ENCODE measurements at regions not wholly inside any gene's neighbourhood (a gene's known extent, or its start where the extent isn't known, plus 50 kb on each side); places are given as distances from the start of the nearest gene placed in this dataset.

DNA sequence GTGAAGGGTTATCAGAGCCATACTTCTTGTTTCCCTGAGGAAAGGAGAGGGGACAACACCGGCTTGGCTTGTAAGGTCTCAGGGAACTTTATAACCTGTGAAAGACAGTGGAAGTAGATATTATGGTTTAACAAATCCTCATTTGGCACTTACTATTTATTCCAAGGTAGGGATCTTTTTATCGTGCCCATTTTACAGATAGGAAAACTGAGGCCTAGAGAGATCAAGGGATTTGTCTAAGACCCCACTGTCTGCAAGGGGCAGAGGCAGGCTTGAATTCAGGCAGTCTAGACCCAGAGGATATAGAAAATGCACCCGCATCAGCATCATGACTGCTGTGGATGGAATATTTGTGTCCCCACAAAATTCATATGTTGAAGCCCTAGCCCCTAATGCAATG is 118.4 kb upstream of the CST7 start:
- intact Hi-C loops (cut with DNase I): no loop called here

DNA sequence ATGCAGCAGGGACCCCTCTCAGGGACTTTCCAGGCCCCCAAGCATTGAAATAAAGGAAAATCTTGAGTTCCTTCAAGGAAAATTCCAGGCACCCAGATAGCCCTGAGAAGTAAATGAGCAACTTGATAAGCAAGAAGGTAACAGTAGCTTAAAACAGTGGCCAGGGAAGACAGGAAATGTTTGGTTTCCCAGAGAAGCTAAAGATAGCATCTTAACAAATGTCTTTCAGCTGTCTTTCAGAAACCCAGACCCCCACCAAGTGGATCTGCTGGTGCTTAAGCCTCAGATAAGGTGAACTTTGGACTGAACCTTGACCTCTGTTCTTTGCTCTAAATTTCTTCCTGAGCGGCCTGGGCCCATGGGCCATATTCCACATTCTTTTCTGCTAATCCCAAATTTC is 117.8 kb upstream of the CST7 start:
- intact Hi-C loops (cut with DNase I): no loop called here
- no peaks in the 10 kb centered on the region for H3K9me3 ChIP-seq
- no peak for DNase-seq

More for the DNA sequence above, 118.4 kb upstream of the CST7 start:
- no peaks in the 10 kb centered on the region for H3K27me3 ChIP-seq
- no peak overlapping the region for H3K4me3 ChIP-seq
- H3K4me1 ChIP-seq: no peaks in the 10 kb centered on the region
- DNase-seq: no peak
- H3K9me3 ChIP-seq: no peaks in the 10 kb centered on the region
- TF ChIP-seq, protein P1, sequence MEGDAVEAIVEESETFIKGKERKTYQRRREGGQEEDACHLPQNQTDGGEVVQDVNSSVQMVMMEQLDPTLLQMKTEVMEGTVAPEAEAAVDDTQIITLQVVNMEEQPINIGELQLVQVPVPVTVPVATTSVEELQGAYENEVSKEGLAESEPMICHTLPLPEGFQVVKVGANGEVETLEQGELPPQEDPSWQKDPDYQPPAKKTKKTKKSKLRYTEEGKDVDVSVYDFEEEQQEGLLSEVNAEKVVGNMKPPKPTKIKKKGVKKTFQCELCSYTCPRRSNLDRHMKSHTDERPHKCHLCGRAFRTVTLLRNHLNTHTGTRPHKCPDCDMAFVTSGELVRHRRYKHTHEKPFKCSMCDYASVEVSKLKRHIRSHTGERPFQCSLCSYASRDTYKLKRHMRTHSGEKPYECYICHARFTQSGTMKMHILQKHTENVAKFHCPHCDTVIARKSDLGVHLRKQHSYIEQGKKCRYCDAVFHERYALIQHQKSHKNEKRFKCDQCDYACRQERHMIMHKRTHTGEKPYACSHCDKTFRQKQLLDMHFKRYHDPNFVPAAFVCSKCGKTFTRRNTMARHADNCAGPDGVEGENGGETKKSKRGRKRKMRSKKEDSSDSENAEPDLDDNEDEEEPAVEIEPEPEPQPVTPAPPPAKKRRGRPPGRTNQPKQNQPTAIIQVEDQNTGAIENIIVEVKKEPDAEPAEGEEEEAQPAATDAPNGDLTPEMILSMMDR (IDR thresholded peaks at IDR 0.05): no peak
- H3K27ac ChIP-seq: no peak overlapping the region
- no peaks in the 10 kb centered on the region for H3K36me3 ChIP-seq
- no peak overlapping the region for H3K9ac ChIP-seq (ENCODE audit: low read depth in 2 of 2, low read length in 2 of 2)

DNA sequence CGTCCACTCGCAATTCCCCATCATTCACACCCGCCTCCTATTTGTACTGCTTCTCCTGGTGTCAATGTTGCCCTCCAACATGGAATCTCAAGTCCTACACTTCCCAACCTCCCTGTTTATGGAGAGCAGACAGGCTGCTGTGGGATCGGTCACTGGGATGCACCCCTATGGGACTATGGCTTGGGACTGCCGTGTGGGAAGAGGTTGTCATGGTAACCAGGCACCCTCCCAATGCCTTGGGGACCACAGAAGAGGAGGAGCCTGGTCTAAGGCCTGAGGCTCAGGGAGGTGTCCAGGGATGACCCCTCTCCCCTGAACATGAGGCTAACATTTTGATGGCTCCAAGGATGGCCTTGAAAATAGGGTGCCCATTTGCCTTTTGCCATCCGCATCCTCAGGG is 116.6 kb upstream of the CST7 start:
- Histone ChIP-seq H3K27ac (no peak overlapping the region), H3K36me3 (no peaks in the 10 kb centered on the region), H3K27me3 (no peaks in the 10 kb centered on the region), H3K4me1 (no peaks in the 10 kb centered on the region), H3K4me3 (no peak overlapping the region), H3K9me3 (no peaks in the 10 kb centered on the region), H3K9ac (ENCODE audit: low read depth in 2 of 2, low read length in 2 of 2) (no peak overlapping the region)
- intact Hi-C loops (cut with DNase I): no loop called here
- TF ChIP-seq, protein P1 (IDR thresholded peaks at IDR 0.05): no peak
- no peak for DNase-seq

More for the DNA sequence above, 117.8 kb upstream of the CST7 start:
- Histone ChIP-seq H3K36me3 (no peaks in the 10 kb centered on the region), H3K27me3 (no peaks in the 10 kb centered on the region), H3K9ac (ENCODE audit: low read depth in 2 of 2, low read length in 2 of 2) (no peak overlapping the region), H3K4me3 (no peak overlapping the region), H3K4me1 (no peaks in the 10 kb centered on the region), H3K27ac (no peak overlapping the region)
- TF ChIP-seq, protein P1 (IDR thresholded peaks at IDR 0.05): no peak

DNA sequence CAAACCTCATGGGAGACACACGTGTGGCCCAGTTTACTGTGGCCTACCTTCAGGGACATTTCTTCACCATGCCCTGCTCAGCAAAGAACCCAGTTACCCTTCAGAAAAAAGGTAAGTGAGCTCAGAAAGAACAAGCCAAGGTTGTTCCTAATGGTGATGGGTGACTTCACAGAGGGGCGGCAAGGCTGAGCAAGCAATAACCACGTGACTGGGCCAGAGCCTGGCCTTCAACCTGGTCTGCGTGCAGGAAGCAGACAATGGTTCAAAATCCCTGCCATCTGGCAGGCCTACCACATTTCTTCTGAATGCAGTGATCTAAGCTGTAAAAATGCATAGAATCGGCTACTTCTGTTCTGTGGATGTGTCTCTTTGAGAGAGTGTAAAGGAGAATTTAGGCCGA is 115.5 kb upstream of the CST7 start:
- H3K4me1 ChIP-seq: no peaks in the 10 kb centered on the region
- H3K27ac ChIP-seq: no peak overlapping the region
- TF ChIP-seq, protein P1 (IDR thresholded peaks at IDR 0.05): no peak
- intact Hi-C loops (cut with DNase I): no loop called here
- DNase-seq: no peak
- no peak overlapping the region for H3K4me3 ChIP-seq
- no peak overlapping the region for H3K9ac ChIP-seq (ENCODE audit: low read depth in 2 of 2, low read length in 2 of 2)
- H3K9me3 ChIP-seq: no peaks in the 10 kb centered on the region
- no peaks in the 10 kb centered on the region for H3K27me3 ChIP-seq
- H3K36me3 ChIP-seq: no peaks in the 10 kb centered on the region

DNA sequence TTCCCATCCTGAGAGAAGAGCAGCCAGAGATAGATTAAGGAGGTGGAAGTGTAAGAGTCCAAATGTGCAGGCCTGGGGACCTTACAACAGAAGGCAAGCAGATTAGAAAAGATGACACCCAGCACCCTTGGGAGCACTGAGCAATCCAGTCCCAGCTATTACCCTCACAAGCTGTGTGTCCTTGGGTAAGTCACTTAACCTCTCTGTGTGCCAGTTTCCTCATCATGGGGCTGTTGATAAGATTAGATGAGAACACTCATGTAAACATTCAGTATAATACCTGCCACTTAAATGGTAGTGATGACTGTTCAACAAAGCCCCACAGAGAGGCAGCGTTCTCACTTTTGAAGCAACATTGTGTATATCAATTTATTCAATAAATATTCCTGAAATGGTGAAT is 114.8 kb upstream of the CST7 start:
- intact Hi-C loops (cut with DNase I): no loop called here
- H3K9me3 ChIP-seq: no peaks in the 10 kb centered on the region
- H3K9ac ChIP-seq (ENCODE audit: low read depth in 2 of 2, low read length in 2 of 2): no peak overlapping the region
- H3K27me3 ChIP-seq: no peaks in the 10 kb centered on the region
- no peaks in the 10 kb centered on the region for H3K4me1 ChIP-seq
- no peaks in the 10 kb centered on the region for H3K36me3 ChIP-seq
- no peak overlapping the region for H3K27ac ChIP-seq
- no peak for DNase-seq
- no peak overlapping the region for H3K4me3 ChIP-seq
- TF ChIP-seq, protein P1 (IDR thresholded peaks at IDR 0.05): no peak

DNA sequence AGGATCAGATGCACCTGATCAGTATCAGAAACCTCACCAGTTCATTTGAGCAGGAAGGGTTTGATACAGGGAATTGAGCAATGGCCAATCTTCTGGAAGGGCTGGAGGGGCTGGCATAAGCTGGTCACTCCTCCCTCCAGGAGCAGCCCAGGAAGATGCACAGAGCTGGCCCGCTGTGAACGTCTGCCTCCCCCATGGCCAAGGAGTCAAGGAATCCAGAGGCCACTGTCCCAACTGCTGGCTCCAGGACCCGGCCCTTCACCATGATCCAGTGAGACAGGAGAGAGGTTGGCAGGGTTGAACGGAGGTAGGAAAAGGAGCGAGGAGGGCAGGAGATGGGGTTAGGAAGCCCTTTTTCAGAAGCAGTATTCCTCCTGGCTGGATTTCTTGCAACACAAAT is 113.9 kb upstream of the CST7 start:
- Histone ChIP-seq H3K9me3 (no peaks in the 10 kb centered on the region), H3K27me3 (no peaks in the 10 kb centered on the region), H3K9ac (ENCODE audit: low read depth in 2 of 2, low read length in 2 of 2) (no peak overlapping the region), H3K27ac (no peak overlapping the region), H3K36me3 (no peaks in the 10 kb centered on the region), H3K4me3 (no peak overlapping the region), H3K4me1 (no peaks in the 10 kb centered on the region)
- DNase-seq: no peak
- intact Hi-C loops (cut with DNase I): no loop called here
- TF ChIP-seq, protein P1 (IDR thresholded peaks at IDR 0.05): no peak
